Neural crest cell (in vitro differentiated cells): ENCODE measurements at regions not wholly inside any gene's neighbourhood (a gene's known extent, or its start where the extent isn't known, plus 50 kb on each side); places are given as distances from the start of the nearest gene placed in this dataset.

Source experiments
- DNase-seq: peaks from one replicate; pipeline ENCODE4 v3.0.0; 2021; ENCODE audit warnings: low read depth, mixed read lengths, low spot score
- H3K27ac Mint-ChIP-seq: one replicate; pipeline ENCODE4 v1.8.0; 2021; ENCODE audit warnings: mild to moderate bottlenecking, mixed read lengths; ENCODE audit not compliant: unreplicated experiment
- H3K27me3 Mint-ChIP-seq: 2 replicates; pipeline ENCODE4 v1.8.0; 2021; ENCODE audit warnings: low read depth, mild to moderate bottlenecking, mixed read lengths
- H3K36me3 Mint-ChIP-seq: 2 replicates; pipeline ENCODE4 v1.8.0; 2021; ENCODE audit warnings: low read depth, mild to moderate bottlenecking, mixed read lengths
- H3K4me1 Mint-ChIP-seq: 2 replicates; pipeline ENCODE4 v1.8.0; 2021; ENCODE audit warnings: mixed read lengths
- H3K4me3 Mint-ChIP-seq: one replicate; pipeline ENCODE4 v1.8.0; 2021; ENCODE audit warnings: mild to moderate bottlenecking, mixed read lengths
- H3K9me3 Mint-ChIP-seq: 2 replicates; pipeline ENCODE4 v1.8.0; 2021; ENCODE audit warnings: mixed read lengths
- TF ChIP-seq, protein P1 (sequence below): fragments of 200-600 bp; sonication (generic); conservative IDR thresholded peaks from 2 replicates; pipeline ENCODE4 v1.5.0; 2021; ENCODE audit warnings: antibody characterized with exemption, mild to moderate bottlenecking

DNA sequence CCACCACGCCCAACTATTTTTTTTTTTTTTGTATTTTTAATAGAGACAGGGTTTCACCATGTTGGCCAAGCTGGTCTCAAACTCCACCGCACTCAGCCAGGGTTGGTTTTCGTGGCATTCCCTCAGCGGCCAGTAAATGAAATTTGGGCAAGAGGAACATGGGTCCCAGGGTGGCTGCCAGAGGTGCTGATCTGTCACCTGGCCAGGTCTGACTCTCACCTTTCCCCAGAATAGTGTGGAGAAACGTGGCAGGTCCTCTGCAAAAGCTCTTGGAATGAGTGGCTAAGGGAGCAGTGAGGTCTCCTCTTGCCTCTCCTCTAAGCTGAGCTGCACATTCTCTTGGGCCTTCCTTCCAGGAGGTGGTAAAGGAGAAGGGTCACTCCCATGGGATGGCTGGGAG, 170.1 kb downstream of the IRX2 start:
- Mint-ChIP-seq H3K27ac (no peak overlapping the region), H3K9me3 (no peaks in the 10 kb centered on the region), H3K4me3 (no peak overlapping the region), H3K27me3 (no peaks in the 10 kb centered on the region), H3K36me3 (no peaks in the 10 kb centered on the region), H3K4me1 (no peaks in the 10 kb centered on the region)
- no peak for DNase-seq
- TF ChIP-seq, protein P1, sequence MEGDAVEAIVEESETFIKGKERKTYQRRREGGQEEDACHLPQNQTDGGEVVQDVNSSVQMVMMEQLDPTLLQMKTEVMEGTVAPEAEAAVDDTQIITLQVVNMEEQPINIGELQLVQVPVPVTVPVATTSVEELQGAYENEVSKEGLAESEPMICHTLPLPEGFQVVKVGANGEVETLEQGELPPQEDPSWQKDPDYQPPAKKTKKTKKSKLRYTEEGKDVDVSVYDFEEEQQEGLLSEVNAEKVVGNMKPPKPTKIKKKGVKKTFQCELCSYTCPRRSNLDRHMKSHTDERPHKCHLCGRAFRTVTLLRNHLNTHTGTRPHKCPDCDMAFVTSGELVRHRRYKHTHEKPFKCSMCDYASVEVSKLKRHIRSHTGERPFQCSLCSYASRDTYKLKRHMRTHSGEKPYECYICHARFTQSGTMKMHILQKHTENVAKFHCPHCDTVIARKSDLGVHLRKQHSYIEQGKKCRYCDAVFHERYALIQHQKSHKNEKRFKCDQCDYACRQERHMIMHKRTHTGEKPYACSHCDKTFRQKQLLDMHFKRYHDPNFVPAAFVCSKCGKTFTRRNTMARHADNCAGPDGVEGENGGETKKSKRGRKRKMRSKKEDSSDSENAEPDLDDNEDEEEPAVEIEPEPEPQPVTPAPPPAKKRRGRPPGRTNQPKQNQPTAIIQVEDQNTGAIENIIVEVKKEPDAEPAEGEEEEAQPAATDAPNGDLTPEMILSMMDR, result no peak

DNA sequence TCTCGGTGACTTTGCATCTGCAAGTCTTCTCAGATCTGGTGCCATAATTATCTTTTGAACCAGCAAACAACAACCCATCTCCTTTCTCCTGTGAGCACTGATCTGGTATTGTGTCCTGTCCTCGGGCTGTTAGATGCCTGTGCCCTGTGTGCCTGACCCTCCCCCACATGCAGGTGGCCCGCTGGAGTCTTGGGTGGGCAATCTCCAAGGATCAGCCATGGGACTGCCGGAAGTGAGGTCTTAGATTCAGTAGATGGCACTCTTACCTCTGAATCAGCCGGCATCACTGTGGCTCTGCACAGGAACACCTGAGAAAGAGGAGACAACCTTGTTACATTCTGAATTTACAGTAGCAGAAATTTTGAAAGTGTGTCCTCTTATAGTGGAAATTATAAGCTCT, 172.4 kb downstream of the IRX2 start:
- Mint-ChIP-seq H3K9me3 (no peaks in the 10 kb centered on the region), H3K4me1 (no peaks in the 10 kb centered on the region), H3K27me3 (no peaks in the 10 kb centered on the region), H3K4me3 (no peak overlapping the region), H3K27ac (no peak overlapping the region), H3K36me3 (no peaks in the 10 kb centered on the region)
- TF ChIP-seq, protein P1, result no peak
- no peak for DNase-seq

DNA sequence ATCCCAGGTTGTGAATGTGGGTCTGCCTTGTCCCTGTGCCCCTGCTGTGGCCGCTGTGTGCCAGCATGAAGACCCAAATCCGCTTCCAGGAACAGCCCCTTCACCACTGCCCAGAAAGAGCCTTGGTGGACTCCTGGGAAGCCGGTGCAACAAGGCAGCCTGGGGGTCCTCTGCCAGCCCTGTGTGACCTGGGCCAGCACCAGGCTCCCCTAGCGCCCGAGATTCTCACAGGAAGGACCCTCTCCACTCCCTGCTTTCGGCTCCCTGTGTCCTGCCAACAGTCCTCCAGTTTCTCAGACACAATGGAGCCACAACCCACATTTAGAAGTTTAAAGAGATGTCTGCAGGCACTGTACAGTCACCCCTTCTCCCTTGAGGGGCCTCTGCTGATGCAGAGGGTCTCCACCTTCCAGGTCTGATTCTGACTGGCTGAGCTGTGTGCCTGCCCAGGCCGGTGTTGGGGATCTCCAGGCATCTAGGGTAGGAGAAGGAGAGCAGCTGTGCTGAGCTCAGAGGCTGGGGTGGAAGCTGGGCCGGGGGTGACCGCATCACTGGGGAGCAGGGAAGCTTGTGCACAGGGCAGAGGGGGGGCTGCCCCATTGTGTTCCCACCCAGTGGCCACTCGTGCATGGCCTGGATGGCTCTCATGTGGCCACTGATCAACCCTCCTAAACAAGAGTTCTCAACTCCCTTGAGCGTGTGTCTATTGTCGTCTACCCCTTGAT, 174.0 kb downstream of the IRX2 start:
- Mint-ChIP-seq H3K4me1 (no peaks in the 10 kb centered on the region), H3K4me3 (no peak overlapping the region), H3K27me3 (no peaks in the 10 kb centered on the region), H3K27ac (no peak overlapping the region), H3K9me3 (no peaks in the 10 kb centered on the region), H3K36me3 (no peaks in the 10 kb centered on the region)
- no peak for DNase-seq
- TF ChIP-seq, protein P1, result no peak

DNA sequence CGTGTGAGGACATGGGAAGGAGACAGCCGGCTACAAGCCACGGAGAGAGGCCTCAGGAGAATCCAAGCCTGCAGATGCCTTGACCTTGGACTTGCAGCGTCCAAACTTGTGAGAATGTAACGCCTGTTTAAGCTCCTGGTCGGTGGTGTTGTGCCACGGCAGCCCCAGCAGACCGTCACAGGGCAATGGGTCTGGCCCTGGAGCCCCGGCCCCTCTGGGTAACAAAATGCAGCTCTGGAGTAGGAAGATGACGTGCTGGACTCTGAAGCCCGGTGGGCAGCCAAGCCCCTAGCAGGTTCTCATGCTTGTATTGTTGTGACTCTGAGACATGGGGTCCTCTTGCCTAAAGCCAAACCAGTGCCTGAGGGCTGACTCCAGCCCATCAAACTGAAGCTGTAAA, 174.7 kb downstream of the IRX2 start:
- no peak for DNase-seq
- Mint-ChIP-seq H3K4me3 (no peak overlapping the region), H3K4me1 (no peaks in the 10 kb centered on the region), H3K27ac (no peak overlapping the region), H3K36me3 (no peaks in the 10 kb centered on the region), H3K27me3 (no peaks in the 10 kb centered on the region), H3K9me3 (no peaks in the 10 kb centered on the region)
- TF ChIP-seq, protein P1, result no peak

DNA sequence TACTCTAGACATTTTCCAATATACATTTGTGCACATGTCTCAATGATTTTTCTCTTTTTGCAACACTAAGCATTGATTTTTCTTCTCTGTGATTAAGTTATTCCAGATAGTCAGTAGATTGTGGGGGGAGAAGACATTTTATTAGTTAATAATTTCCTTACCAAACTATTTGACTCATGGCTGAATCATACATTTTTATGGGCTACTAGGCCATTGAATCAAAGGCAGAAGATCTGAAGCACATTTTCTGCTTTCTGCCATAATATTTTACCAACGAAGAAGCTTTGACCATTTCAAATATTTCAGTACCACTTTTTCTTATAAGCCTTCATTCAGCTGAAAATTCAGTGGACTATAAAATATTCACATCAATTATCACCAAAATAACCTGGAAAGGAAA, 175.6 kb downstream of the IRX2 start:
- no peak for DNase-seq
- Mint-ChIP-seq H3K4me3 (no peak overlapping the region), H3K27ac (no peak overlapping the region), H3K36me3 (no peaks in the 10 kb centered on the region), H3K27me3 (peaks cover 2% of the 10 kb centered on the region), H3K4me1 (peaks cover 5% of the 10 kb centered on the region), H3K9me3 (no peaks in the 10 kb centered on the region)
- TF ChIP-seq, protein P1, result no peak
